WERI-Rb-1 (cell line): ENCODE measurements at regions not wholly inside any gene's neighbourhood (a gene's known extent, or its start where the extent isn't known, plus 50 kb on each side); places are given as distances from the start of the nearest gene placed in this dataset.

Experiments used
- DNase-seq: peaks from one replicate; pipeline ENCODE4 v3.0.0-alpha.2; 2020
- H3K27ac ChIP-seq: fragments of 250-450 bp; sonication (Bioruptor Pico); 2 replicates; pipeline ENCODE4 v1.5.1; 2020; ENCODE audit warnings: mild to moderate bottlenecking, moderate library complexity
- H3K27me3 ChIP-seq: fragments of 250-450 bp; sonication (Bioruptor Pico); 2 replicates; pipeline ENCODE4 v1.5.1; 2021; ENCODE audit warnings: mild to moderate bottlenecking, low read depth, moderate library complexity; ENCODE audit not compliant: insufficient read depth, severe bottlenecking
- H3K36me3 ChIP-seq: fragments of 250-450 bp; sonication (Bioruptor Pico); 2 replicates; pipeline ENCODE4 v1.5.1; 2020; ENCODE audit warnings: mild to moderate bottlenecking, moderate library complexity
- H3K4me3 ChIP-seq: 2 replicates; pipeline ENCODE4 v1.5.1; 2011; ENCODE audit warnings: low read depth, mild to moderate bottlenecking, control low read depth, low read length
- H3K9me3 ChIP-seq: fragments of 250-450 bp; sonication (Bioruptor Pico); 2 replicates; pipeline ENCODE4 v1.5.1; 2021; ENCODE audit warnings: mild to moderate bottlenecking, moderate library complexity; ENCODE audit not compliant: severe bottlenecking
- CTCF ChIP-seq: IDR thresholded peaks from 2 replicates; pipeline ENCODE4 v1.5.1; 2011; ENCODE audit warnings: low read depth, mild to moderate bottlenecking, control low read depth, inconsistent platforms, low read length

- no peak overlapping the region for H3K27ac ChIP-seq
- DNase-seq: no peak
- no peaks in the 10 kb centered on the region for H3K9me3 ChIP-seq
- H3K36me3 ChIP-seq: no peaks in the 10 kb centered on the region
- no peak for TF ChIP-seq CTCF
- H3K27me3 ChIP-seq: no peaks in the 10 kb centered on the region
- no peak overlapping the region for H3K4me3 ChIP-seq
Observed at GRCh38 chr12:82209533-82209932, 148.7 kb downstream of the CCDC59 start.

DNA sequence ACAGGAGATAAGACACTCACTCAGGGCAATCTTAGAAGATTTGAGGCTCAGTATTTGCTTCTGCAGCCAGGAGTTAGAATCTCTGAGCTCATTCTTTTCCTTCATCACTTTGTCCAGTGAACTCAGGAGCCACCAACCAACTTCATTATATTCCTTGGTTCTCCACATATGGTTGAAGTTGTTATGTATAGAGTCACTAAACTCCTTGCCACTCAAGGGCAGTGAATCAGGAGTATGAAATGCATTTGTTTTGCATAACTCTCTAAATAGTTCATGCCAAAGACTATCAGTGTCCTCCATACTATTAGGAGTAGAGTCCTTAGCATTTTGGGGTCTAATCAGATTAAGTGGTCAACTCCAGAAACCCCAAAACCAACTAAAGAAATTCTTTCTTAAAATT is 150.6 kb downstream of the CCDC59 start:
- Histone ChIP-seq H3K27me3 (no peaks in the 10 kb centered on the region), H3K9me3 (no peaks in the 10 kb centered on the region), H3K4me3 (no peak overlapping the region), H3K36me3 (no peaks in the 10 kb centered on the region), H3K27ac (no peak overlapping the region)
- TF ChIP-seq CTCF: no peak
- DNase-seq: no peak

GRCh38 chr12:82203086-82203485 is 155.1 kb downstream of the CCDC59 start:
- no peaks in the 10 kb centered on the region for H3K27me3 ChIP-seq
- H3K27ac ChIP-seq: no peak overlapping the region
- H3K4me3 ChIP-seq: no peak overlapping the region
- no peaks in the 10 kb centered on the region for H3K36me3 ChIP-seq
- TF ChIP-seq CTCF: no peak
- DNase-seq: no peak
- no peaks in the 10 kb centered on the region for H3K9me3 ChIP-seq

- Histone ChIP-seq H3K4me3 (no peak overlapping the region), H3K27me3 (no peaks in the 10 kb centered on the region), H3K27ac (no peak overlapping the region), H3K36me3 (no peaks in the 10 kb centered on the region), H3K9me3 (no peaks in the 10 kb centered on the region)
- no peak for DNase-seq
- no peak for TF ChIP-seq CTCF
Observed at GRCh38 chr12:82187595-82187994, 170.6 kb downstream of the CCDC59 start.

DNA sequence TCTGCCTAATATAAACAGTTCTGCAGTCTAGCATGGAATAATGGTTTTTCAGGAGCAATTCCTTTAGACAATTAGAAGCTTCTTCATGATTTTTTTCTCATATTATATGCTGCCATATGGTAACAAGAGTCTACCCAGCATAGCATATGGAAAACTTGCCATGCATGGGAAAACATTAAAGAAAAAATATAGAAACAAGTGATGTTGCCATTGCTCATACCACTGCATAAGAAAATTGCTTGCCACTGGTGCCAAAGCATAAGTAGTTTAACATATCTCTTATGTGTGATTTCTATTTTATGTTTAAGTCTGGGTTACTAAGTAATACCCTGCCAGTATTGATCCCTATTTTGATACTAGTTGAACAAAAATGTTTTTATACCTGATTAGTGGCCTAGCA is 171.2 kb downstream of the CCDC59 start:
- Histone ChIP-seq H3K36me3 (no peaks in the 10 kb centered on the region), H3K27me3 (no peaks in the 10 kb centered on the region), H3K9me3 (no peaks in the 10 kb centered on the region), H3K27ac (no peak overlapping the region), H3K4me3 (no peak overlapping the region)
- no peak for DNase-seq
- no peak for TF ChIP-seq CTCF

- no peaks in the 10 kb centered on the region for H3K9me3 ChIP-seq
- TF ChIP-seq CTCF: no peak
- no peaks in the 10 kb centered on the region for H3K36me3 ChIP-seq
- H3K4me3 ChIP-seq: no peak overlapping the region
- no peaks in the 10 kb centered on the region for H3K27me3 ChIP-seq
- DNase-seq: no peak
- H3K27ac ChIP-seq: no peak overlapping the region
Observed at GRCh38 chr12:82186282-82186681, 171.9 kb downstream of the CCDC59 start.
